ENCODE measurements at regions not wholly inside any gene's neighbourhood (a gene's known extent, or its start where the extent isn't known, plus 50 kb on each side); places are given as distances from the start of the nearest gene placed in this dataset.

- H3K27me3 Mint-ChIP-seq (ENCODE audit: low read depth), result peaks cover 7% of the 10 kb centered on the region
- peaks cover 5% of the 10 kb centered on the region for H3K4me1 Mint-ChIP-seq
- peak overlapping the region in 1 of 3 experiments; percentile 40 for H3K27ac Mint-ChIP-seq
- H3K36me3 Mint-ChIP-seq (ENCODE audit: low read depth), result no peaks in the 10 kb centered on the region
- no peak for TF ChIP-seq CTCF (IDR thresholded peaks at IDR 0.05; ENCODE audit: unreplicated experiment in 3 of 3)
- no peaks in the 10 kb centered on the region for H3K9me3 Mint-ChIP-seq
- H3K4me3 Mint-ChIP-seq, result no peak overlapping the region
These were observed 113.8 kb upstream of the THSD7B start for GRCh38 chr2:136651456-136652010.

GRCh38 chr2:136647039-136647438 is 118.3 kb upstream of the THSD7B start:
- H3K27ac Mint-ChIP-seq, result no peak overlapping the region
- peaks cover 10% of the 10 kb centered on the region for H3K27me3 Mint-ChIP-seq (ENCODE audit: low read depth)
- TF ChIP-seq CTCF (IDR thresholded peaks at IDR 0.05; ENCODE audit: unreplicated experiment in 3 of 3), result no peak
- no peak overlapping the region for H3K4me3 Mint-ChIP-seq
- H3K4me1 Mint-ChIP-seq, result peaks cover 13% of the 10 kb centered on the region
- no peaks in the 10 kb centered on the region for H3K36me3 Mint-ChIP-seq (ENCODE audit: low read depth)
- no peaks in the 10 kb centered on the region for H3K9me3 Mint-ChIP-seq

GRCh38 chr2:136645236-136645828 is 120.0 kb upstream of the THSD7B start:
- Mint-ChIP-seq H3K4me3 (no peak overlapping the region), H3K27ac (no peak overlapping the region), H3K4me1 (peaks cover 8% of the 10 kb centered on the region), H3K36me3 (ENCODE audit: low read depth) (no peaks in the 10 kb centered on the region), H3K27me3 (ENCODE audit: low read depth) (peaks cover 17% of the 10 kb centered on the region), H3K9me3 (no peaks in the 10 kb centered on the region)
- no peak for TF ChIP-seq CTCF (IDR thresholded peaks at IDR 0.05; ENCODE audit: unreplicated experiment in 3 of 3)

- peaks cover 9% of the 10 kb centered on the region for H3K27me3 Mint-ChIP-seq (ENCODE audit: low read depth)
- TF ChIP-seq CTCF (IDR thresholded peaks at IDR 0.05; ENCODE audit: unreplicated experiment in 3 of 3), result no peak
- no peaks in the 10 kb centered on the region for H3K4me1 Mint-ChIP-seq
- H3K27ac Mint-ChIP-seq, result no peak overlapping the region
- no peaks in the 10 kb centered on the region for H3K36me3 Mint-ChIP-seq (ENCODE audit: low read depth)
- no peak overlapping the region for H3K4me3 Mint-ChIP-seq
- no peaks in the 10 kb centered on the region for H3K9me3 Mint-ChIP-seq
These were observed 125.7 kb upstream of the THSD7B start for GRCh38 chr2:136639651-136640050.

- H3K4me3 Mint-ChIP-seq, result no peak overlapping the region
- no peaks in the 10 kb centered on the region for H3K36me3 Mint-ChIP-seq (ENCODE audit: low read depth)
- H3K27me3 Mint-ChIP-seq (ENCODE audit: low read depth), result peaks cover 9% of the 10 kb centered on the region
- no peak overlapping the region for H3K27ac Mint-ChIP-seq
- no peak for TF ChIP-seq CTCF (IDR thresholded peaks at IDR 0.05; ENCODE audit: unreplicated experiment in 3 of 3)
- no peaks in the 10 kb centered on the region for H3K4me1 Mint-ChIP-seq
- no peaks in the 10 kb centered on the region for H3K9me3 Mint-ChIP-seq
These were observed 127.2 kb upstream of the THSD7B start for GRCh38 chr2:136638193-136638592.

- Mint-ChIP-seq H3K4me1 (no peaks in the 10 kb centered on the region), H3K4me3 (no peak overlapping the region), H3K36me3 (ENCODE audit: low read depth) (no peaks in the 10 kb centered on the region), H3K9me3 (no peaks in the 10 kb centered on the region), H3K27me3 (ENCODE audit: low read depth) (peaks cover 13% of the 10 kb centered on the region), H3K27ac (no peak overlapping the region)
- TF ChIP-seq CTCF (IDR thresholded peaks at IDR 0.05; ENCODE audit: unreplicated experiment in 3 of 3), result no peak
These were observed 127.9 kb upstream of the THSD7B start for GRCh38 chr2:136637402-136637801.

Data from nephron (organoid).